Common myeloid progenitor, CD34-positive (primary cell): ENCODE measurements at regions not wholly inside any gene's neighbourhood (a gene's known extent, or its start where the extent isn't known, plus 50 kb on each side); places are given as distances from the start of the nearest gene placed in this dataset.
"Not testable (repeated sequence)": the region's sequence is repeated elsewhere in the genome, so short reads cannot be mapped to it uniquely, and the experiment has no call there.

Experiments
- CTCF ChIA-PET: fragments of 350-600 bp; sonication (Branson Sonifier 250); formaldehyde crosslinking; loops from one replicate; lab custom pipeline; 2021; ENCODE audit warnings: antibody characterized with exemption; lab: Charles Lee
- POLR2A ChIA-PET: fragments of 350-600 bp; sonication (Branson Sonifier 250); formaldehyde crosslinking; loops from one replicate; lab custom pipeline; 2021; ENCODE audit warnings: antibody characterized with exemption; lab: Charles Lee
- DNase-seq, 3 donors: peaks; one replicate each; pipeline versions ENCODE4 v3.0.0 to v3.0.0-alpha.2; 2013
- H3K27ac ChIP-seq, 2 experiments: 1 replicate in 1 of 2; 2 replicates in 1 of 2; pipeline ENCODE4 v1.7.0; 2013; ENCODE audit warnings: inconsistent platforms in 2 of 2, low read length in 2 of 2, mild to moderate bottlenecking in 2 of 2, low read depth in 1 of 2, moderate library complexity in 1 of 2; ENCODE audit not compliant: severe bottlenecking in 2 of 2, insufficient read depth in 1 of 2, poor library complexity in 1 of 2
- H3K27me3 ChIP-seq, 5 experiments: replicated peaks in 2 of 5; 1 replicate in 3 of 5; 2 replicates in 2 of 5; pipeline versions ENCODE4 v1.6.1 to v1.7.0; 2013; ENCODE audit warnings: low read length in 4 of 5, mild to moderate bottlenecking in 2 of 5, moderate library complexity in 2 of 5, inconsistent platforms in 1 of 5; ENCODE audit not compliant: insufficient read depth in 5 of 5, control insufficient read depth in 4 of 5
- H3K36me3 ChIP-seq, 4 experiments: 1 replicate in 2 of 4; 2 replicates in 2 of 4; pipeline versions ENCODE4 v1.6.1 to v1.7.0; 2013; ENCODE audit warnings: low read length in 3 of 4, control low read depth in 1 of 4, mild to moderate bottlenecking in 1 of 4; ENCODE audit not compliant: control insufficient read depth in 4 of 4, insufficient read depth in 4 of 4
- H3K4me1 ChIP-seq, 4 experiments: 1 replicate in 3 of 4; 2 replicates in 1 of 4; pipeline versions ENCODE4 v1.6.1 to v1.7.1; 2013; ENCODE audit warnings: low read length in 3 of 4, mild to moderate bottlenecking in 3 of 4, control low read depth in 1 of 4, inconsistent platforms in 1 of 4, moderate library complexity in 1 of 4; ENCODE audit not compliant: control insufficient read depth in 4 of 4, insufficient read depth in 4 of 4; ENCODE audit errors: control extremely low read depth in 1 of 4
- H3K4me3 ChIP-seq, 7 experiments: 1 replicate in 4 of 7; 2 replicates in 3 of 7; pipeline versions ENCODE4 v1.5.1 to v1.7.0; 2013; ENCODE audit warnings: mild to moderate bottlenecking in 7 of 7, low read length in 6 of 7, moderate library complexity in 6 of 7, inconsistent platforms in 2 of 7, low read depth in 2 of 7, control low read depth in 1 of 7; ENCODE audit not compliant: insufficient read depth in 4 of 7, control insufficient read depth in 1 of 7; ENCODE audit errors: extremely low read depth in 1 of 7
- H3K9me3 ChIP-seq, 5 experiments: 1 replicate in 4 of 5; 2 replicates in 1 of 5; pipeline versions ENCODE4 v1.6.1 to v1.7.1; 2013; ENCODE audit warnings: low read length in 4 of 5, mild to moderate bottlenecking in 2 of 5, inconsistent platforms in 1 of 5, low read depth in 1 of 5, moderate library complexity in 1 of 5; ENCODE audit not compliant: control insufficient read depth in 4 of 5, insufficient read depth in 2 of 5; ENCODE audit errors: control extremely low read depth in 1 of 5
- WGBS: methylation state at CpG from one replicate; pipeline ENCODE4 v1.1.5; 2013; ENCODE audit not compliant: insufficient coverage; 5-methylcytosine and 5-hydroxymethylcytosine counted together

- Histone ChIP-seq H3K27ac (no peak overlapping the region), H3K36me3 (no peaks in the 10 kb centered on the region), H3K4me1 (no peaks in the 10 kb centered on the region), H3K9me3 (peaks cover 0 to 2% (median 0%) of the 10 kb centered on the region in 5 experiments), H3K4me3 (no peak overlapping the region), H3K27me3 (no peaks in the 10 kb centered on the region)
- DNase-seq: no peak
- 91% methylated on average over 4 of the region's 6 CpGs for WGBS
- POLR2A ChIA-PET: no interaction called here
- CTCF ChIA-PET: no interaction called here
Measured at GRCh38 chr17:71801301-71801700, 319.5 kb upstream of the SOX9 start.

DNA sequence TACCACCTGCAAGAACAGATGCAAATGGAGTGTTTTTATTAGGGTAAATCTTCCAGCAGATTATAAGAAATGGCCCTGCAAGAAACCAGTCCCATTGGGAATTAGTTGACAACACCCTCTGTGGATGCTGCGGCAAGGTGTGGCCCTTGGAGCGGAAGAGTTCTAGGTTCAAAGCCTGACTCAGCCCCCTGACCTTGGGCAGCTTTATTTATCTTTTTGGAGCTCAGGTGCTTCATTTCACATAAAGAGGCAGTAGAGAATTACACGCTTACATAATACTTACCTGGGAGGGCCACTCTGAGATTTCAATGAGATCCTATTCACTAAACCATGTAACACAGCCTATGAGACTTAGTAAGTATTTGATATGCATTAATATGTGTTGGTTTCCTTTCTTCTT lies 318.2 kb upstream of the SOX9 start:
- 100% methylated on average over 3 of the region's 3 CpGs for WGBS
- ChIA-PET CTCF (no interaction called here), POLR2A (no interaction called here)
- H3K9me3 ChIP-seq: peaks cover 0 to 2% (median 0%) of the 10 kb centered on the region in 5 experiments
- no peak overlapping the region for H3K4me3 ChIP-seq
- no peak overlapping the region for H3K27ac ChIP-seq
- no peaks in the 10 kb centered on the region for H3K27me3 ChIP-seq
- H3K4me1 ChIP-seq: no peaks in the 10 kb centered on the region
- DNase-seq: no peak
- no peaks in the 10 kb centered on the region for H3K36me3 ChIP-seq

GRCh38 chr17:71803656-71804284 lies 317.1 kb upstream of the SOX9 start:
- Histone ChIP-seq H3K36me3 (no peaks in the 10 kb centered on the region), H3K27me3 (no peaks in the 10 kb centered on the region), H3K4me1 (no peaks in the 10 kb centered on the region), H3K4me3 (no peak overlapping the region), H3K27ac (no peak overlapping the region), H3K9me3 (peaks cover 0 to 2% (median 0%) of the 10 kb centered on the region in 5 experiments)
- WGBS: 100% methylated on average over 1 of the region's 1 CpG
- ChIA-PET CTCF (no interaction called here), POLR2A (no interaction called here)
- no peak for DNase-seq

DNA sequence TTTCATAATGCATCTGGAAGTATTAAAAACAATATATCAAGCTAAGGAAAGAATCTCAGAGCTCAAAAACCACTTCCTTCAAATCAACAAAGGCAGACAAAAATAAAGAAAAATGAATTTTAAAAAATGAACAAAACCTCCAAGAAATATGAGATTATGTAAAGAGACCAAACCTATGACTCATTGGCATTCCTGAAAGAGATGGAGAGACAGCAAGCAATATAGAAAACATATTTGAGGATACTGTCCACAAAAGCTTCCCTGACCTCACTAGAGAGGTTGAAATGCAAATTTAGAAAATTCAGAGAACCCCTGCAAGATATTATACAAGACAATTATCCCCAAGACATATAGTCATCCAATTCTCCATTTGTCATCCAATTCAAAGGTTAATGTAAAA lies 311.3 kb upstream of the SOX9 start:
- DNase-seq: no peak
- Histone ChIP-seq H3K27ac (no peak overlapping the region), H3K4me3 (no peak overlapping the region), H3K4me1 (no peaks in the 10 kb centered on the region), H3K9me3 (peaks cover 0 to 2% (median 0%) of the 10 kb centered on the region in 5 experiments), H3K36me3 (no peaks in the 10 kb centered on the region), H3K27me3 (no peaks in the 10 kb centered on the region)
- CTCF ChIA-PET: no interaction called here
- POLR2A ChIA-PET: no interaction called here

- H3K27ac ChIP-seq, CTCF ChIA-PET, POLR2A ChIA-PET, H3K4me3 ChIP-seq, H3K9me3 ChIP-seq, H3K27me3 ChIP-seq, DNase-seq, H3K4me1 ChIP-seq, H3K36me3 ChIP-seq: not testable (repeated sequence)
Measured at GRCh38 chr17:71813861-71814260, 307.0 kb upstream of the SOX9 start.

DNA sequence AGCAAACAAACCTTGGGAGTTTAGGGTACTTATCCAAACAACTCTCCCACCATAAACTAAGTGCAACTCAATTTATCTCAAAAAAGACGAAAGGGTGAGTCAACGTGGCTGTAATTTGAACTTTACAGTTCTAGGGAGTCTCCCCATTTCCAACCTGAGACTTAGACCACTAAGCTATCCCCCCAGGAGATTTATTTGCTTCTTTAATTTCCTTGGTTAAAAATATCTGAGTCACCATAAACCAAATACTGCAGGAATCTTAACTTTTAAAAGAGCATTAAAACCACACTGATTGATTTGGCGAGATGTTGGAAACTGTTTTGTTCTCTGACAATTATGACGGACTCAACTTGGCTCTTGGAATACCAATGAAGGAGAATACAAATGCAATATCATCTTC lies 299.3 kb upstream of the SOX9 start:
- 88% methylated on average over 4 of the region's 4 CpGs for WGBS
- Histone ChIP-seq H3K9me3 (no peaks in the 10 kb centered on the region), H3K4me3 (no peak overlapping the region), H3K27me3 (no peaks in the 10 kb centered on the region), H3K4me1 (no peaks in the 10 kb centered on the region), H3K36me3 (no peaks in the 10 kb centered on the region), H3K27ac (no peak overlapping the region)
- POLR2A ChIA-PET: no interaction called here
- no peak for DNase-seq
- CTCF ChIA-PET: no interaction called here

DNA sequence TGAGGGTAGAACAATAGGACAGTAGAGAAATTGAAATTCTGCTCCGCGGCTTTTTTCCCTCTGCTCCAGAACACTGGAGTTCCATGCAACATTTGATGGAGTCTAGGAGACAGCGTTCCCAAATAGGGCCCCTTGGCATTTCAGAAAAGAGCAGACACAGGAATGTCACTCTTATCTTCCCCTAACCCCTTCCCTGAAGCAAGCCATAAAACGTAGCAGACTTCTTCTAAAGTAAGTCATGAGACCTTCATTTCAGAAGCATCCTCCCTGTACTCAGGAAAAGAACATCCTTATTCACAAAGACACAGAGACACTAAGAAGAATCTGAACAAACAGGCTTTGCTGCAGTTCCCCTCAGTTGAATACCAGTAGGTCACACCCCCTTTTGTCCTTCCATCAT lies 296.1 kb upstream of the SOX9 start:
- WGBS: 78% methylated on average over 3 of the region's 4 CpGs
- Histone ChIP-seq H3K4me3 (no peak overlapping the region), H3K27ac (no peak overlapping the region), H3K9me3 (no peaks in the 10 kb centered on the region), H3K27me3 (peaks cover 0 to 4% (median 0%) of the 10 kb centered on the region in 5 experiments), H3K4me1 (no peaks in the 10 kb centered on the region), H3K36me3 (no peaks in the 10 kb centered on the region)
- ChIA-PET CTCF (no interaction called here), POLR2A (no interaction called here)
- no peak for DNase-seq
